Esophagus squamous epithelium (tissue), 4 donors: ENCODE measurements at regions not wholly inside any gene's neighbourhood (a gene's known extent, or its start where the extent isn't known, plus 50 kb on each side); places are given as distances from the start of the nearest gene placed in this dataset.

Source experiments
- POLR2A ChIP-seq, 4 donors: fragments of 450-650 bp; IDR thresholded peaks; one replicate each; pipeline ENCODE4 v1.6.1; 2017; ENCODE audit warnings: antibody characterized with exemption in 4 of 4, mild to moderate bottlenecking in 4 of 4, moderate library complexity in 3 of 4
- TF ChIP-seq, protein P1 (sequence below), 6 experiments: fragments of 450-650 bp in 4 of 6; fragments of 200-600 bp in 2 of 6; sonication (generic) in 2 of 6; IDR thresholded peaks; one replicate each; pipeline ENCODE4 v1.5.1; 2016 to 2019; ENCODE audit warnings: antibody characterized with exemption in 6 of 6, mild to moderate bottlenecking in 4 of 6, moderate library complexity in 4 of 6

GRCh38 chr16:55954906-55955305, 79.7 kb upstream of the CES5A start:
- TF ChIP-seq, protein P1, sequence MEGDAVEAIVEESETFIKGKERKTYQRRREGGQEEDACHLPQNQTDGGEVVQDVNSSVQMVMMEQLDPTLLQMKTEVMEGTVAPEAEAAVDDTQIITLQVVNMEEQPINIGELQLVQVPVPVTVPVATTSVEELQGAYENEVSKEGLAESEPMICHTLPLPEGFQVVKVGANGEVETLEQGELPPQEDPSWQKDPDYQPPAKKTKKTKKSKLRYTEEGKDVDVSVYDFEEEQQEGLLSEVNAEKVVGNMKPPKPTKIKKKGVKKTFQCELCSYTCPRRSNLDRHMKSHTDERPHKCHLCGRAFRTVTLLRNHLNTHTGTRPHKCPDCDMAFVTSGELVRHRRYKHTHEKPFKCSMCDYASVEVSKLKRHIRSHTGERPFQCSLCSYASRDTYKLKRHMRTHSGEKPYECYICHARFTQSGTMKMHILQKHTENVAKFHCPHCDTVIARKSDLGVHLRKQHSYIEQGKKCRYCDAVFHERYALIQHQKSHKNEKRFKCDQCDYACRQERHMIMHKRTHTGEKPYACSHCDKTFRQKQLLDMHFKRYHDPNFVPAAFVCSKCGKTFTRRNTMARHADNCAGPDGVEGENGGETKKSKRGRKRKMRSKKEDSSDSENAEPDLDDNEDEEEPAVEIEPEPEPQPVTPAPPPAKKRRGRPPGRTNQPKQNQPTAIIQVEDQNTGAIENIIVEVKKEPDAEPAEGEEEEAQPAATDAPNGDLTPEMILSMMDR (IDR thresholded peaks at IDR 0.05) = no peak
- no peak for TF ChIP-seq POLR2A (IDR thresholded peaks at IDR 0.05)
